GM12891 (cell line): ENCODE measurements at regions not wholly inside any gene's neighbourhood (a gene's known extent, or its start where the extent isn't known, plus 50 kb on each side); places are given as distances from the start of the nearest gene placed in this dataset.

ENCODE experiments used
- POLR2A ChIP-seq: IDR thresholded peaks from 2 replicates; pipeline ENCODE4 v1.6.1; 2011; ENCODE audit warnings: low read depth, low read length, control low read depth
- POLR2AphosphoS5 ChIP-seq: IDR thresholded peaks from 2 replicates; pipeline ENCODE4 v1.6.1; 2011; ENCODE audit warnings: low read depth, low read length, control low read depth
- TAF1 ChIP-seq: IDR thresholded peaks from 2 replicates; pipeline ENCODE4 v1.6.1; 2011; ENCODE audit warnings: low read depth, low read length, control low read depth

DNA sequence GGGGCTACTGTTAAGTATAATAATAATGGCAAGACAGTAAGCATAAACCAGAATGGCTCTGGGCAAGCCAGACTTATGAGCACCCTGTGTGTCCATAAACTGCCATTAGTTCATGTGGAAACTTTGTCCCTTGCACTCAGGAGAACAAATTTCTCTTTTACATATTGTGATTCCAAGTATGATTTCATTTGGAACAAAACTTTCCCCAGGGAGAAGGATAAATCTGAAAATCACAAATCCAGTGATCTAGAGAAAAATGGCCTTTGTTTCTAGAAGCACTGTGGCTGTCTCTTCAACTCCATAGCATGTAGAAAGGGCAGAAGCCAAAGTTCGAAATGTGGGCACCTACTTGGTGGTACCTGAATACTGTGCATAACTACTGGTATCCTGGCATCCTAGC is 823.7 kb upstream of the SOX11 start:
- TF ChIP-seq POLR2A (no peak), TAF1 (no peak), POLR2AphosphoS5 (no peak)
